Liver (tissue), 8 donors: ENCODE measurements at regions not wholly inside any gene's neighbourhood (a gene's known extent, or its start where the extent isn't known, plus 50 kb on each side); places are given as distances from the start of the nearest gene placed in this dataset.

Experiments
- DNase-seq: peaks from one replicate; pipeline ENCODE4 v3.0.0-alpha.2; 2017; ENCODE audit warnings: low spot score
- H3K27ac ChIP-seq, 2 donors: one replicate each; pipeline ENCODE4 v1.7.0; 2013; ENCODE audit warnings: inconsistent platforms in 2 of 2, low read length in 2 of 2, control low read depth in 1 of 2, low read depth in 1 of 2, mild to moderate bottlenecking in 1 of 2
- H3K27me3 ChIP-seq, 4 donors: one replicate each; pipeline versions ENCODE4 v1.6.1 to v1.7.0; 2013; ENCODE audit warnings: low read length in 3 of 4, inconsistent platforms in 1 of 4, mild to moderate bottlenecking in 1 of 4, moderate library complexity in 1 of 4; ENCODE audit not compliant: control insufficient read depth in 4 of 4, insufficient read depth in 4 of 4
- H3K36me3 ChIP-seq, 4 donors: one replicate each; pipeline versions ENCODE4 v1.6.1 to v1.7.0; 2013; ENCODE audit warnings: low read length in 3 of 4, mild to moderate bottlenecking in 3 of 4, low read depth in 1 of 4, moderate library complexity in 1 of 4; ENCODE audit not compliant: control insufficient read depth in 4 of 4, insufficient read depth in 3 of 4
- H3K4me1 ChIP-seq, 4 donors: one replicate each; pipeline versions ENCODE4 v1.6.1 to v1.7.0; 2013; ENCODE audit warnings: low read length in 3 of 4, mild to moderate bottlenecking in 3 of 4, moderate library complexity in 1 of 4; ENCODE audit not compliant: control insufficient read depth in 4 of 4, insufficient read depth in 4 of 4
- H3K4me3 ChIP-seq, 3 donors: one replicate each; pipeline versions ENCODE4 v1.6.1 to v1.7.0; 2013; ENCODE audit warnings: low read length in 3 of 3, control low read depth in 1 of 3, low read depth in 1 of 3, mild to moderate bottlenecking in 1 of 3
- H3K9ac ChIP-seq, 2 donors: one replicate each; pipeline ENCODE4 v1.7.0; 2013; ENCODE audit warnings: low read length in 2 of 2, mild to moderate bottlenecking in 2 of 2, moderate library complexity in 2 of 2, control low read depth in 1 of 2, low read depth in 1 of 2
- H3K9me3 ChIP-seq, 4 donors: one replicate each; pipeline versions ENCODE4 v1.6.1 to v1.7.0; 2013; ENCODE audit warnings: low read length in 3 of 4; ENCODE audit not compliant: control insufficient read depth in 4 of 4
- ATF3 ChIP-seq: IDR thresholded peaks from 2 replicates; pipeline ENCODE4 v1.6.1; 2016; ENCODE audit warnings: antibody characterized with exemption
- CTCF ChIP-seq: fragments of 150-350 bp; IDR thresholded peaks from 2 replicates; pipeline ENCODE4 v1.5.1; 2017; ENCODE audit warnings: improper control_type of control experiment, low read depth, low read length; ENCODE audit not compliant: missing input control
- FOXA1 ChIP-seq: IDR thresholded peaks from 2 replicates; pipeline ENCODE4 v1.6.1; 2016; ENCODE audit warnings: antibody characterized with exemption
- FOXA2 ChIP-seq: IDR thresholded peaks from 2 replicates; pipeline ENCODE4 v1.6.1; 2016; ENCODE audit warnings: antibody characterized with exemption
- GABPA ChIP-seq, 2 donors: IDR thresholded peaks in 1 of 2; conservative IDR thresholded peaks in 1 of 2; 2 replicates each; pipeline ENCODE4 v1.6.1; 2016; ENCODE audit warnings: antibody characterized with exemption in 2 of 2, mild to moderate bottlenecking in 1 of 2, moderate library complexity in 1 of 2
- HNF4A ChIP-seq, 2 donors: conservative IDR thresholded peaks; 2 replicates each; pipeline ENCODE4 v1.6.1; 2016; ENCODE audit warnings: antibody characterized with exemption in 2 of 2, mild to moderate bottlenecking in 2 of 2
- HNF4G ChIP-seq: IDR thresholded peaks from 2 replicates; pipeline ENCODE4 v1.6.1; 2016; ENCODE audit warnings: antibody characterized with exemption
- JUND ChIP-seq, 2 donors: IDR thresholded peaks; 2 replicates each; pipeline ENCODE4 v1.6.1; 2016; ENCODE audit warnings: antibody characterized with exemption in 2 of 2
- MAX ChIP-seq: IDR thresholded peaks from 2 replicates; pipeline ENCODE4 v1.6.1; 2016; ENCODE audit warnings: antibody characterized with exemption
- NR2F2 ChIP-seq: IDR thresholded peaks from 2 replicates; pipeline ENCODE4 v1.6.1; 2016; ENCODE audit warnings: antibody characterized with exemption
- RAD21 ChIP-seq, 2 donors: IDR thresholded peaks; 2 replicates each; pipeline ENCODE4 v1.6.1; 2016; ENCODE audit warnings: antibody characterized with exemption in 2 of 2, mild to moderate bottlenecking in 2 of 2
- REST ChIP-seq: IDR thresholded peaks from 2 replicates; pipeline ENCODE4 v1.6.1; 2016; ENCODE audit warnings: antibody characterized with exemption, mild to moderate bottlenecking
- RXRA ChIP-seq, 2 donors: IDR thresholded peaks; 2 replicates each; pipeline ENCODE4 v1.6.1; 2017 to 2018; ENCODE audit warnings: antibody characterized with exemption in 2 of 2, mild to moderate bottlenecking in 1 of 2
- SP1 ChIP-seq: IDR thresholded peaks from 2 replicates; pipeline ENCODE4 v1.6.1; 2018; ENCODE audit warnings: antibody characterized with exemption, mild to moderate bottlenecking
- YY1 ChIP-seq: IDR thresholded peaks from 2 replicates; pipeline ENCODE4 v1.6.1; 2016; ENCODE audit warnings: antibody characterized with exemption, mild to moderate bottlenecking
- ZBTB33 ChIP-seq: IDR thresholded peaks from 2 replicates; pipeline ENCODE4 v1.6.1; 2016; ENCODE audit warnings: antibody characterized with exemption
- WGBS: extraction: QIAGEN DNeasy Blood & Tissue Kit; methylation state at CpG from one replicate; pipeline ENCODE4 v1.1.7; 2013; 5-methylcytosine and 5-hydroxymethylcytosine counted together
- donor health status: healthy.
- donor health status: healthy.
- donor health status: healthy.
- donor health status: healthy.
- donor health status: healthy.

GRCh38 chr1:191895462-191896058 is 262.7 kb upstream of the RGS18 start:
- no peak for DNase-seq
- H3K27me3 ChIP-seq, result no peaks in the 10 kb centered on the region
- H3K9me3 ChIP-seq, result no peaks in the 10 kb centered on the region
- no peak overlapping the region for H3K27ac ChIP-seq
- no peak overlapping the region for H3K9ac ChIP-seq
- no peaks in the 10 kb centered on the region for H3K36me3 ChIP-seq
- TF ChIP-seq YY1 (no peak), HNF4A (conservative IDR thresholded peaks at IDR 0.05) (no peak), FOXA1 (no peak), RAD21 (IDR thresholded peaks at IDR 0.05) (no peak), SP1 (no peak), CTCF (no peak), FOXA2 (no peak), ATF3 (no peak)
- no peaks in the 10 kb centered on the region for H3K4me1 ChIP-seq
- no peak overlapping the region for H3K4me3 ChIP-seq

GRCh38 chr1:191897134-191897533 is 261.1 kb upstream of the RGS18 start:
- WGBS, result 78% methylated on average over 3 of the region's 3 CpGs
- Histone ChIP-seq H3K9me3 (no peaks in the 10 kb centered on the region), H3K4me3 (no peak overlapping the region), H3K9ac (no peak overlapping the region), H3K27ac (no peak overlapping the region), H3K27me3 (no peaks in the 10 kb centered on the region), H3K4me1 (no peaks in the 10 kb centered on the region), H3K36me3 (no peaks in the 10 kb centered on the region)
- DNase-seq, result no peak
- TF ChIP-seq ZBTB33 (no peak), HNF4A (conservative IDR thresholded peaks at IDR 0.05) (no peak), ATF3 (no peak), JUND (IDR thresholded peaks at IDR 0.05) (no peak), SP1 (no peak), RXRA (IDR thresholded peaks at IDR 0.05) (no peak), GABPA (IDR thresholded peaks at IDR 0.05 in 1 of 2, conservative IDR thresholded peaks at IDR 0.05 in 1 of 2) (no peak), YY1 (no peak)

- Histone ChIP-seq H3K4me3 (no peak overlapping the region), H3K9me3 (no peaks in the 10 kb centered on the region), H3K36me3 (no peaks in the 10 kb centered on the region), H3K27ac (no peak overlapping the region), H3K4me1 (no peaks in the 10 kb centered on the region), H3K27me3 (no peaks in the 10 kb centered on the region), H3K9ac (no peak overlapping the region)
- 82% methylated on average over 7 of the region's 7 CpGs for whole genome bisulfite sequencing
- TF ChIP-seq HNF4G, result no peak
- TF ChIP-seq RAD21 (IDR thresholded peaks at IDR 0.05), result no peak
- TF ChIP-seq NR2F2, result no peak
- TF ChIP-seq FOXA1, result no peak
- no peak for TF ChIP-seq ATF3
- no peak for TF ChIP-seq HNF4A (conservative IDR thresholded peaks at IDR 0.05)
- no peak for TF ChIP-seq ZBTB33
- no peak for TF ChIP-seq SP1
- TF ChIP-seq MAX, result no peak
- no peak for TF ChIP-seq REST
- no peak for DNase-seq
Measured at GRCh38 chr1:191901651-191902050, 256.6 kb upstream of the RGS18 start.
